SH-SY5Y (cell line): ENCODE measurements at regions not wholly inside any gene's neighbourhood (a gene's known extent, or its start where the extent isn't known, plus 50 kb on each side); places are given as distances from the start of the nearest gene placed in this dataset.

ENCODE experiments used
- GATA2 ChIP-seq: IDR thresholded peaks from 2 replicates; pipeline ENCODE4 v1.6.1; 2011; ENCODE audit warnings: mild to moderate bottlenecking, low read depth, low read length
- GATA3 ChIP-seq: IDR thresholded peaks from 2 replicates; pipeline ENCODE4 v1.6.1; 2011; ENCODE audit warnings: low read depth, mild to moderate bottlenecking, low read length, moderate library complexity

- TF ChIP-seq GATA2 (no peak), GATA3 (no peak)
Measured at GRCh38 chr1:63087966-63088365, 234.4 kb upstream of the FOXD3 start.
